GM12873 (cell line): ENCODE measurements at regions not wholly inside any gene's neighbourhood (a gene's known extent, or its start where the extent isn't known, plus 50 kb on each side); places are given as distances from the start of the nearest gene placed in this dataset.

Experiments
- CTCF ChIP-seq: IDR thresholded peaks from 2 replicates; pipeline ENCODE4 v1.5.1; 2012; ENCODE audit warnings: low read depth, mild to moderate bottlenecking, moderate library complexity, low read length, control low read depth; ENCODE audit not compliant: insufficient read depth; ENCODE audit errors: missing control alignments

GRCh38 chr3:82505079-82505756 is 743.8 kb upstream of the GBE1 start:
- no peak for TF ChIP-seq CTCF

GRCh38 chr3:82498186-82498585 is 736.7 kb upstream of the GBE1 start:
- no peak for TF ChIP-seq CTCF

GRCh38 chr3:82496890-82497560 is 735.6 kb upstream of the GBE1 start:
- TF ChIP-seq CTCF, result peak; percentile 23

- no peak for TF ChIP-seq CTCF
Measured at GRCh38 chr3:82495655-82496054, 734.2 kb upstream of the GBE1 start.

GRCh38 chr3:82494977-82495489 is 733.6 kb upstream of the GBE1 start:
- TF ChIP-seq CTCF, result no peak

DNA sequence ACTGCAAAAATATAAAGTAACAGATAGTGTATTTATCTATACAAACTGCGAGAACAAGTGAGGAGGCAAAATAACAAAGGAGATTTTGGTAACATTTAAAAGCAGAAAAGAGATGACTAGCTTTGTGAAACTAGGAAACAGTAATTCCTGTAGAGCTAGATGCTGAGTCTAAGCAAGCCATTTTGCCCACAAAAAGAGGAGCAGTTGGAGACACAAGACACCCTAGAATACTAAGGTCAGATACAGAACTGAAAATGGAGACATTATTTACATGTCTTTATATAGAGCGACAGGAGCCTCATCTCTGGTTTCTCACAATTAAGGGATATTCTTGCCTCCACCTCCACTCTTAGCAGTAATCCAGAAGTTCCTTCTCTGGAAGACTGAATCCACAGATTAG is 732.4 kb upstream of the GBE1 start:
- TF ChIP-seq CTCF, result no peak

DNA sequence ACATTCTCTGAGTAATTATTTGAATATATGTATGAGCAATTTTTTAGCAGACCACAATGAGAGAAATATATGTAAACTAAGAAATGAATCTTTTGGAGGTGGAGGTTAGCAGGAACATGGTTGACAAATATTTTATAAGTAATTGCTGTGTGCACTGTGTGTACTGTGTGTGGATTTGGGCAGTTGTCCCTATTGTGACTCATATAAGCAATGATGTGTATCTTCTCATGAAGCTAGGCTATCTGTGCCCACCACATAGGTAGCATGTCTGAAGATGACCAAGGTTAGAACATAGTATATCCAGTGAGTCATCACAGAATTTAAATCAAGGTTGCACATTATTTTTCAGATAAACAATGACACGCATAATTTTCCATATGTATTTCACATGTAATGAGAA is 713.9 kb upstream of the GBE1 start:
- no peak for TF ChIP-seq CTCF
